Astrocyte (in vitro differentiated cells and primary cell): ENCODE measurements at regions not wholly inside any gene's neighbourhood (a gene's known extent, or its start where the extent isn't known, plus 50 kb on each side); places are given as distances from the start of the nearest gene placed in this dataset.

ENCODE experiments used
- DNase-seq: peaks from one replicate; pipeline ENCODE4 v3.0.0-alpha.2; 2010; ENCODE audit warnings: low read depth
- FAIRE-seq: peaks from 2 replicates; lab custom pipeline; 2011; peaks lifted over from hg19 to GRCh38; lab: Jason Lieb, UNC
- H2AFZ ChIP-seq: 2 replicates; pipeline ENCODE4 v1.6.0; 2012; ENCODE audit warnings: low read depth, low read length, inconsistent platforms
- H3K27ac ChIP-seq: 2 replicates; pipeline ENCODE4 v1.5.1; 2011; ENCODE audit warnings: low read depth, low read length, inconsistent platforms
- H3K27me3 ChIP-seq: 2 replicates; pipeline ENCODE4 v1.6.0; 2011; ENCODE audit warnings: low read length, inconsistent platforms; ENCODE audit not compliant: insufficient read depth
- H3K36me3 ChIP-seq: 2 replicates; pipeline ENCODE4 v1.5.1; 2011; ENCODE audit warnings: low read length, inconsistent platforms; ENCODE audit not compliant: insufficient read depth
- H3K4me1 ChIP-seq: 2 replicates; pipeline ENCODE4 v1.5.1; 2011; ENCODE audit warnings: low read length, inconsistent platforms; ENCODE audit not compliant: insufficient read depth
- H3K4me2 ChIP-seq: 2 replicates; pipeline ENCODE4 v1.6.0; 2012; ENCODE audit warnings: low read length, inconsistent platforms
- H3K4me3 ChIP-seq: 2 replicates; pipeline ENCODE4 v1.5.1; 2011; ENCODE audit warnings: low read depth, mild to moderate bottlenecking, low read length, inconsistent platforms; ENCODE audit not compliant: insufficient read depth
- H3K79me2 ChIP-seq: 2 replicates; pipeline ENCODE4 v1.6.0; 2012; ENCODE audit warnings: mild to moderate bottlenecking, low read length, inconsistent platforms; ENCODE audit not compliant: insufficient read depth
- H3K9ac ChIP-seq: 2 replicates; pipeline ENCODE4 v1.6.0; 2012; ENCODE audit warnings: mild to moderate bottlenecking, low read length, inconsistent platforms
- H3K9me3 ChIP-seq: 2 replicates; pipeline ENCODE4 v1.5.1; 2012; ENCODE audit warnings: low read depth, mild to moderate bottlenecking, low read length, inconsistent platforms; ENCODE audit not compliant: insufficient read depth
- H4K20me1 ChIP-seq: 2 replicates; pipeline ENCODE4 v1.6.0; 2012; ENCODE audit warnings: low read length, inconsistent platforms; ENCODE audit not compliant: insufficient read depth
- H3K27ac Mint-ChIP-seq: one replicate; pipeline ENCODE4 v1.8.0; 2021; ENCODE audit warnings: mild to moderate bottlenecking, mixed read lengths; ENCODE audit not compliant: unreplicated experiment
- H3K27me3 Mint-ChIP-seq: one replicate; pipeline ENCODE4 v1.8.0; 2021; ENCODE audit warnings: low read depth, mixed read lengths; ENCODE audit not compliant: unreplicated experiment
- H3K36me3 Mint-ChIP-seq: one replicate; pipeline ENCODE4 v1.8.0; 2021; ENCODE audit warnings: low read depth, mixed read lengths; ENCODE audit not compliant: unreplicated experiment
- H3K4me1 Mint-ChIP-seq: one replicate; pipeline ENCODE4 v1.8.0; 2021; ENCODE audit warnings: low read depth, mixed read lengths; ENCODE audit not compliant: unreplicated experiment
- H3K4me3 Mint-ChIP-seq: one replicate; pipeline ENCODE4 v1.8.0; 2021; ENCODE audit warnings: mild to moderate bottlenecking, moderate library complexity, mixed read lengths; ENCODE audit not compliant: unreplicated experiment
- H3K9me3 Mint-ChIP-seq: one replicate; pipeline ENCODE4 v1.8.0; 2021; ENCODE audit warnings: mild to moderate bottlenecking, mixed read lengths; ENCODE audit not compliant: unreplicated experiment
- EZH2 ChIP-seq: IDR thresholded peaks from 2 replicates; pipeline ENCODE4 v1.6.1; 2012; ENCODE audit warnings: mild to moderate bottlenecking, low read length, inconsistent platforms; ENCODE audit not compliant: insufficient read depth
- TF ChIP-seq, protein P1 (sequence below): IDR thresholded peaks from 2 replicates; pipeline ENCODE4 v1.5.1; 2011; ENCODE audit warnings: low read depth, mild to moderate bottlenecking, inconsistent platforms, low read length, moderate library complexity; ENCODE audit not compliant: insufficient read depth

GRCh38 chr18:11379660-11380059 is 229.7 kb upstream of the SLC35G4 start:
- no peak for TF ChIP-seq EZH2
- TF ChIP-seq, protein P1, sequence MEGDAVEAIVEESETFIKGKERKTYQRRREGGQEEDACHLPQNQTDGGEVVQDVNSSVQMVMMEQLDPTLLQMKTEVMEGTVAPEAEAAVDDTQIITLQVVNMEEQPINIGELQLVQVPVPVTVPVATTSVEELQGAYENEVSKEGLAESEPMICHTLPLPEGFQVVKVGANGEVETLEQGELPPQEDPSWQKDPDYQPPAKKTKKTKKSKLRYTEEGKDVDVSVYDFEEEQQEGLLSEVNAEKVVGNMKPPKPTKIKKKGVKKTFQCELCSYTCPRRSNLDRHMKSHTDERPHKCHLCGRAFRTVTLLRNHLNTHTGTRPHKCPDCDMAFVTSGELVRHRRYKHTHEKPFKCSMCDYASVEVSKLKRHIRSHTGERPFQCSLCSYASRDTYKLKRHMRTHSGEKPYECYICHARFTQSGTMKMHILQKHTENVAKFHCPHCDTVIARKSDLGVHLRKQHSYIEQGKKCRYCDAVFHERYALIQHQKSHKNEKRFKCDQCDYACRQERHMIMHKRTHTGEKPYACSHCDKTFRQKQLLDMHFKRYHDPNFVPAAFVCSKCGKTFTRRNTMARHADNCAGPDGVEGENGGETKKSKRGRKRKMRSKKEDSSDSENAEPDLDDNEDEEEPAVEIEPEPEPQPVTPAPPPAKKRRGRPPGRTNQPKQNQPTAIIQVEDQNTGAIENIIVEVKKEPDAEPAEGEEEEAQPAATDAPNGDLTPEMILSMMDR: no peak
- Mint-ChIP-seq H3K4me3 (no peak overlapping the region), H3K27me3 (peaks cover 8% of the 10 kb centered on the region), H3K27ac (no peak overlapping the region), H3K36me3 (no peaks in the 10 kb centered on the region), H3K9me3 (no peaks in the 10 kb centered on the region), H3K4me1 (no peaks in the 10 kb centered on the region)
- Histone ChIP-seq H3K36me3 (no peaks in the 10 kb centered on the region), H3K4me1 (no peaks in the 10 kb centered on the region), H4K20me1 (no peaks in the 10 kb centered on the region), H3K4me3 (no peak overlapping the region), H3K4me2 (no peak overlapping the region), H3K27ac (no peak overlapping the region), H3K9ac (no peak overlapping the region), H3K27me3 (no peaks in the 10 kb centered on the region), H3K79me2 (no peaks in the 10 kb centered on the region), H2AFZ (no peak overlapping the region), H3K9me3 (no peaks in the 10 kb centered on the region)
- FAIRE-seq: no peak
- DNase-seq: no peak

DNA sequence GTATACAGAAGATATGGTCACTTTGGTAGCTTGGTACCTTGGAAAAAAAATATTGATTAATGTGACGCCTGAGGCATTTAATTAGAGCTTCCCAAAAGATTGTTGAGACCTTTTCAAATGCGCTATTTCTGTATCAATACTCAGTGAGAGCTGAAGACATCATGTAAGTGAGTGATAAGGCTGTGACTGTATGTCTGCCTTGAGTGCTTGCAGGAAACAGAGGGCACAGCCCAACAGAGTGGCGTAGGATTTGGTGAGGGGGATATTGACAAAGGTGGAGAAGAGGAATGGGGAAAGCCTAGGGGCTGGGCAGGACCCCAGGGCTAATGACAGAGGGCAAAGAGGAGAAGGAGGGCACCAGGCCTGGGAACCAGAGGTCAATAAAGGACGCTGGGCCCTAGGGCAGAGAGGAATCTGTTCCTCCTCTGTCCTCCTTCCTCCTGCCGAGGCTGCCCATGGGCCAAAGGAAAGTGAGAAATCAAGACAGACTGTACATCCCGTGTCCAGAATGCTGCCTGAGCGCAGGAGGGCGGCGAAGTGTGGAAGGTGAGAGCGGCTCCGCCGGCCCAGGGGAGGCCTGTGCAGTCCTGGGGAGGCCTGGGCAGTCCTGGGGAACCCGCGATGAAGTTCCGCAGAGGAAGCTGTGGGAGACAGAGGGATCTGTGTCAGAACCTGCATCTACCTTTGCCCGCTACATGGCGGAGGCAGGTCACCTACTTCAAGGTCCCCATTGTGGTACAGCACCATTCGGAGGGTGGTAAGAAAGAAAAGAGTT is 228.6 kb upstream of the PIEZO2 start:
- no peaks in the 10 kb centered on the region for H4K20me1 ChIP-seq
- H3K36me3 Mint-ChIP-seq: no peaks in the 10 kb centered on the region
- no peaks in the 10 kb centered on the region for H3K27me3 ChIP-seq
- no peak for DNase-seq
- H3K4me3 ChIP-seq: no peak overlapping the region
- peaks cover 8% of the 10 kb centered on the region for H3K27me3 Mint-ChIP-seq
- no peak overlapping the region for H3K27ac ChIP-seq
- no peaks in the 10 kb centered on the region for H3K9me3 Mint-ChIP-seq
- no peak overlapping the region for H2AFZ ChIP-seq
- H3K4me3 Mint-ChIP-seq: no peak overlapping the region
- H3K9me3 ChIP-seq: no peaks in the 10 kb centered on the region
- no peaks in the 10 kb centered on the region for H3K36me3 ChIP-seq
- no peak overlapping the region for H3K27ac Mint-ChIP-seq
- no peak overlapping the region for H3K9ac ChIP-seq
- no peak for FAIRE-seq
- no peak overlapping the region for H3K4me2 ChIP-seq
- no peaks in the 10 kb centered on the region for H3K4me1 Mint-ChIP-seq
- no peaks in the 10 kb centered on the region for H3K79me2 ChIP-seq
- TF ChIP-seq, protein P1: no peak
- TF ChIP-seq EZH2: no peak
- H3K4me1 ChIP-seq: no peaks in the 10 kb centered on the region

DNA sequence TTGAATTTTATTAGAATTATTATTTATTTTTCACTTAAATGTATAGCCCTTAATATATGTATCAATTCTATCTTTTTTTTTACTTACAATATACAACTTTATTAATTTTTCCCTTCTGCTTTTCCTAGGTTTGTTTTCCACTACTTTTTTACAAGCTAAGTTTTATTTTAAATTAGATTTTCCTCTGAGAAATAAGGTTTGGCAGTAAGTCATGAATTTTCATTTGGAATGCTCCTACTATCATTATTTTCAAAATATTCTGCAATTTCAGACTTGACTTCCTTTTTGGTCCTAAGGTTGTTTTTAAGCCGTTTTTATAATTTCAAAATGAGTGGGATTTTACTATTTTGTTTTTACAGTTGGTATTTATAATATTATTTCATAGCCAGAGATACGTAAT is 222.8 kb upstream of the PIEZO2 start:
- Histone ChIP-seq H3K4me1 (no peaks in the 10 kb centered on the region), H3K9me3 (no peaks in the 10 kb centered on the region), H3K79me2 (no peaks in the 10 kb centered on the region), H2AFZ (no peak overlapping the region), H3K4me3 (no peak overlapping the region), H3K27me3 (no peaks in the 10 kb centered on the region), H3K4me2 (no peak overlapping the region), H3K36me3 (no peaks in the 10 kb centered on the region), H3K9ac (no peak overlapping the region), H4K20me1 (no peaks in the 10 kb centered on the region), H3K27ac (no peak overlapping the region)
- Mint-ChIP-seq H3K27me3 (peaks cover 4% of the 10 kb centered on the region), H3K27ac (no peak overlapping the region), H3K4me1 (peaks cover 4% of the 10 kb centered on the region), H3K9me3 (peaks cover 2% of the 10 kb centered on the region), H3K4me3 (no peak overlapping the region), H3K36me3 (no peaks in the 10 kb centered on the region)
- FAIRE-seq (no peak), DNase-seq (no peak)
- TF ChIP-seq EZH2: no peak
